HG03575 (cell line): ENCODE measurements at regions not wholly inside any gene's neighbourhood (a gene's known extent, or its start where the extent isn't known, plus 50 kb on each side); places are given as distances from the start of the nearest gene placed in this dataset.
"Not testable (repeated sequence)": the region's sequence is repeated elsewhere in the genome, so short reads cannot be mapped to it uniquely, and the experiment has no call there.

Source experiments
- ATAC-seq: cut with Tn5 transposase; IDR thresholded peaks from one replicate; pipeline ENCODE4 v1.9.1; 2021; ENCODE audit not compliant: unreplicated experiment, insufficient number of reproducible peaks, low FRiP score; ENCODE audit errors: extremely low read depth

DNA sequence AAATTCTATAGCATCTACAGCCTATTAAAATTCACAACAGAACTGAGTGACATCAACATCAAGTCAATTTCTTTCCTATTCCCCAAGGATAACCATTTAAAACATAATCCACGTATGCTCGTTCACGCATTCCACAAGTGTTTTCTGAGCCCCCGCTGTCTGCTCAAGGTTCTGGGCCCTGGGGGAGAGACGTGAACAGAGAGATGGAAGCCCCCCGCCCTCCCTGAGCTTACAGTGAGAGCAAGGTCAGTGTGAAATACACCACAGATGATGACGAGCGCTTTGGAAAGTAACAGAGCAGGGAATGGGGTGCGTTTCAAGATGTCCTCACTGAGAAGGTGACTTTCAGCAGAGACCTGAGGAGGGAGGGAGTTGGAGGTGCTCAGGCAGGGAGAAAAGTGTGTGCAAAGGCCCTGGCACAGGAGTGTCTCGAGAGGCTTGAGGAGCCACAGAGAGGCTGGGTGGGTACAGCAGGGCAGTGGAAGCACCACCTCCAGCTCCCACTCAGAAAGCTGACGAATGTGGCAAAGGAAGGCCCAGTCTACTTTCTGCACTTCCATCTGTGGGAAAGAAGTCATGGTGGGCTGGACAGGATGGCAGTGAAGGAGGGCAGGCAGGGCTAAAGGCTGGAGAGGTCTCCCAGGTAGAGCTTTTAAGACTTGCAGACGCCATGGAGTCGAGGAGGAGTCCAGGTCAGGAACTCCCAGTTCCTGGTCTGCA, 88.3 kb downstream of the DLL1 start:
- no peak for ATAC-seq

DNA sequence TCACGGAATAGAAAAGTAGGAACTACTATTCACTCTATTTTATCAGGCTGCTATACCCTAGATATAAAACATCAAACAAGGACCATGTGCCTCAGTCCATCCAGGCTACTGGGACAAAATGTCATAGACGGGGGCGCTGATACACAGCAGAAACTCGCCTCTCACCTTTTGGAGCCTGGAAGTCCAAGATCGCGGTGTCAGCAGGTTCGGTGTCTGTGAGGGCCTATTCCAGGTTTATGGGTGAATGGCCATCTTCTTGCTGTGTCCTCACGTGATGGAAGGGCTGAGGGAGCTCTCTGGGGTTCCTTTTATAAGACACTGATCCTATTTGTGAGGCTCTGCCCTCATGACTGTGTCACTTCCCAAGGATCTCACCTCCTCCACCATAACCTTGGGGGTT, 89.5 kb downstream of the DLL1 start:
- ATAC-seq: no peak

DNA sequence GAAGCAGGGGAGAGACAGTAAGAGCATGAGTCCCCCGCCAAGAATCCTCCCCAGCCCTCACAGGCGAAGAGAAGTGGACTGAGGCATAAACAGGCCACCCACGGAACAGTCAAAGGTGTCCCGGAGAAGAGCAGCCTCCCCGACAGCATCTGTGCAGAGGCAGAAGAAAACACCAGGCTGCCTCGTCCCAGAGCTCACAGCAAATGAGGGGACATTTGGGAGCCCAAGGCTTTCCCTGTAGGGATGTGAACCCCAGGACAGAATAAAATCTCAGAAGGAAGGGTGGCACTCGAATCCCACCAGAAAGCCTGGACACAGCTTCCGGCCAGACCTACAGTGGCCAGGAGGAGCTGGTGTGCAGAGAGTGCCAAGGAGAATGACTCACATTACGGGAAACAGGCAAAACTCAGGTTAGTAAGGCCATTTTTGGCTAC, 90.4 kb downstream of the DLL1 start:
- no peak for ATAC-seq

DNA sequence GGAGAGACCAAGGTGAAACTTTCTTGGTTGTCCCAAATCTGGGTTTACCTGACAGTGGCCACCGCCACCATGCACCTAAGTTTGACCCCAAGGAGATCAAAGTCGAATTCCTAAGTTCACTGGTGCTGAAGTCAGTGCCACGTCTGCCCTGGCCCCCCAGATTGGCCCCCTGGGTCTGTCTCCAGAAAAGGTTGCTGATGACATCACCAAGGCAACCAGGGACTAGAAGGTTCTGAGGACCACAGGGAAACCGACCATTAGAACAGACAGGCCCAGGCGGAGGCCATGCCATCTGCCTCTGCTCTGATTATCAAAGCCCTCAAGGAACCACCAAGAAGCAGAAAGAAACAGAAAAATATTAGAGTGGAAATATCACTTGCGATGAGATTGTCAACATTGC, 91.2 kb downstream of the DLL1 start:
- no peak for ATAC-seq

DNA sequence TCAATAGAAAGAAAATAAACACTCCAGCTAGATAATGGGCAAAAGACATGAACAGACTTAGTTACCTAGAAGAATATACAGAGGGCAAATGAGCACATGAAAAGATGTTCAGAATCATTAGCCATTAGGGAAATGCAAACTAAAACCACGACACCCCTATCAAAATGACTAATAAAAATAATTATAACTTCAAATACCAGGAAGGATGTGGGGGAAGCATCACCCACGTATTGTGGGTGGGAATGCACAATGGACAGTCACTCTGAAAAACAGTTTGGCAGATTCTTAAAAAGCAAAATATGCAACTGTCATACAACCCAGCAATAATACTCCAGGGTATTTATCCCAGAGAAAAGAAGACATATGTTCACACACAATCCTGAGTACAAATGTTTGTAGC, 92.6 kb downstream of the DLL1 start:
- ATAC-seq: no peak

DNA sequence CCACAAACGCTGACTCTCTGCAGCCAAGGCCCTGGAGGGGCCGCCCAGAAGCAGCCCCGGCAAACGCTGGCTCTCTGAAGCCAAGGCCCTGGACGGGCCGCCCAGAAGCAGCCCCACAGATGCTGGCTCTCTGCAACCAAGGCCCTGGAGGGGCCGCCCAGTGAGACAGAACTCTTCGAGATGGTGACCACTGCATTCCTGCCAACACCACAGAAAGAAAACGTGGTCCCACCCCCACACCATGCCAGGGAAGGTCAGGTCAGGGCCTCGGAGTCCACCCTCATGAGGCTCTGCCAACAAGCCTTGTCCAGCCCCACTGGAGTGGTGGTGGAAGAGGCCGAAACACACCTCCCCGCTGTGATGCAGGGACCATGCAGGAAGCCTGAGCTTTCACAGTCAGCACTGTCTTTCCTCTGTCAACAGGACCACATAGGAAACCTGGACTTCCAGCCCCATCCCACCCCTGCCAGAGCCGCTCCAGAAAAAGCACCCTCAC, 97.5 kb downstream of the DLL1 start:
- no peak for ATAC-seq

DNA sequence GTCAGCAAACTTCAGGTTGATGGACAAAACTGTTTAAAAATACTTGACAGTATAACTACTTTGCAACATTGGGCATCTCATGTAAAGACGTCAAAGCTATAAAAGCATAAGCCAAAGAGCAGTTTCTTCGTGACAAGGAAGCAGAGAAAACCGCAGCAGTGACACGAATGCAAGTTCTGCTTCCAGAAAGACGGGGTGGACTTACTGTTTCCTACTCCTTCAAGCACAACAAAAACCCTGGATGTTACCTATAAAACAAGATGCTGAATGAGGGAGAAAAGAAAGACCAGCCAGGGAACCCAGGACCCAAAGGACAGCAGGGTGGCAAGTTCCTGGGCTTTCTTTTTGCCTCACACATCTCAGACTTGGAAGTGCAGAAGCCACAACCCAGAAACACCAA, 98.0 kb downstream of the DLL1 start:
- no peak for ATAC-seq

DNA sequence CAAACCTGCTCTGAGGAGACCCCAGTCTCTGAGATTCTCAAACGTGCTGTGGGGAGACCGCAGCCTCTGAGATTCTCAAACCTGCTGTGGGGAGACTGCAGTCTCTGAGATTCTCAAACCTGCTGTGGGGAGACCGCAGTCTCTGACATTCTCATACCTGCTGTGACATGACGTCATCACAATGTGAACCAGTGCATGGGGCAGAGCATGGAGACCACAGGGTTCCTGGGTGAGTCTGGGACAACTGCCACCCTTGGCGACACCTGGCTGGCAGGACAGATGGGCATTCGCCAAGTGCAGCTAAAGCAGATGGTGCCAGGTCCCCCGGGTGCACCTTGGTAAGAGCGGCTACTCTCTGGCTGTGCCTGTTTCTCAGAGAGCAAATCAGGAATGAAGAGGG, 98.8 kb downstream of the DLL1 start:
- not testable (repeated sequence) for ATAC-seq

DNA sequence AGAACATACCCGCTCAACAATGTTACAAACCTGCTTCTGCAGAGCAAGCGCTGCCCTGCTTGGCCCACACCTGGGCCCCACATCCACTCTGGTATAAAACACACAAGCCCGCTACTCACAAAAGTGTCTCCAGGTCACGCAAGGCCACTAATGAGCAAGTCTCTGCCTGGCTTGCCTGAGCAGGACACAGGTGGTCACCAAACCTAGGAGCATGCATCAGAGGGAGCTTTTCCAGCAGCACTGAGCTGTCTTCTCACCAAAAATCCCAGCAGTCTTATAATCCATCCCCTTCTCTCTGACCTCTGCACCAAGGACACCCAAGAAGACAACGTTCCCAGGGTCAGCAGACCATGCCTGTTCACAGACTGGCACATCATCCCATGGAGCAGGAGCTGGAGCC, 100.8 kb downstream of the DLL1 start:
- ATAC-seq: no peak

DNA sequence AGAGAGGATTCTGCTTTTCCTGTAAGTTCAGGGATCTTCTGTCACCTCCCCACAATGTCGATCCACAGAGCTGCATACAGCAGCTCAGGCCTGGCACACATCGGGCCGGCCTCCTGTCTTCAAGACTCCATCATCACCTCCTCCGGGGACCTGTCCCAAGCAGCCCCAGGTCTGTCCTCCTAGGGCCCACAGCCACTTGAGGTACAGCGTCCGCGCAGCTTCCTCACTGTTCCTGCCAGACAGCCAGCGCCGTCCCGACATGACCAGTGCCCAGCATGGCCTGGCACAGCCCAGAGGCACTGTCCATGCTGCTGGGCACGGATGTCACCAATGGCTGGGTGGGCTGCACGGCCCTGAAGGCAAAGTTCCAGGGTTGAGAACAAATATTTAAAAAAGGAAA, 101.6 kb downstream of the DLL1 start:
- ATAC-seq: no peak

DNA sequence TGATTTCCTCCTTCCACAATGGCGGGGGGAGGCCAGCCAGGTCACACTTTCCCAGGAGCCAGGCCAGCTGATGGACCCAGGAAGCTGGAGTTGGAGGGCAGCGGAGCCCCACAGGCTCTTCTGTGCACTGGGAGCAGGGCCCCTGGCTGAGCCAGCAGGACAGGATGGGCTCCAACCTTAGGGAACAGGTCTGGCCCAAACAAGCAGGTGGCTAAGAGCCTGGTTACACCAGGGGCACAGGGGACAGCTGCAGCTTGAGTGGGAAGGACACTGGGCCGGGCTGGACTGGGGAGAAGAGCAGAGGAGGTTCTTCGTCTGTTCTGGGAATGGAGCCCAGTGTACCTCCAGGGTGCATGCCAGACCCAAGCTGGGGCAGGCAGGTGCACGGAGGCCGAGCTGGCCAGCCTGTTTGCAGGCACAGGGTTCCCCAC, 102.3 kb downstream of the DLL1 start:
- ATAC-seq: no peak

DNA sequence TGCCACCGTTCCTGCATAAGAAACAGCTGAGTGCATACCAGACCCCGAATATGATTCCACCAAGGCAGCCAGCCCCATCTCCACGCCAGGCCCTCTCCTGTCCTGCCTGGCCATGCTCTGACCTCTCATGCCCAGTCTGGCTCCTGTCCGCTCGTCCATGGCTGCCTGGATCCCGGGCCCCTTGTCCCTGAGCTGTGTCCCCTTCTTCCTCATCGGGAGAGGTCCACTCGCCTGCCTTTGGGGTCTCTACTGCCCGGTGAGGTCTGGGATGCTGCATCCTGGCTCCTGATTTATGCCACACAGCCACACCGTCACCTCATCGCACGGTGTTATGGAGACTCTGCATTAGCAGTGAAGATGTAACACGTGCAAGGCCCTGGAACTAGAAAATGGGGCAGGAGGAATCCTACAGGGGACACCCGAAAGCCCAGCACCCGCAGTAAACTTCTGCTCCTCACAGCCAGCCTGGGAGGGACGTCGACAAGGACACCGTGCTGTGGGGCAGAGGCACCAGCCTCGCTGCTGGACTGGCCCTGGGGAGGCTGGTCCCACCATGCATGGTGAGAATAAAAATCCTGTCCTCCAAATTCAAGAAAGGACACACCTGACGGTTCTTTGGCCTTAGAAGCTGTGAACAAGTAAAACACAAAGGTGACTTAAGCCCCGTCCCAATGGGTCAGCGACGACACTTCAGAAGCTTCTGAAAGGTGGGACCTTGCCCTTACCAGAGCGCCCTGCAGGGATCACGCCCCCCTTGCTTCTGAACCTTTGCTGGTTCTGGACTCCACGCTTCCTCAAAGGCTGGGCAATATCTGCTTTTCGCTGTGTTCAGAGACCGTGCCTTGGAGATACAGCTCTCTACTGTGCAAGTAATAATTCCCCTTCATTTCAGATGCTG, 103.0 kb downstream of the DLL1 start:
- no peak for ATAC-seq

DNA sequence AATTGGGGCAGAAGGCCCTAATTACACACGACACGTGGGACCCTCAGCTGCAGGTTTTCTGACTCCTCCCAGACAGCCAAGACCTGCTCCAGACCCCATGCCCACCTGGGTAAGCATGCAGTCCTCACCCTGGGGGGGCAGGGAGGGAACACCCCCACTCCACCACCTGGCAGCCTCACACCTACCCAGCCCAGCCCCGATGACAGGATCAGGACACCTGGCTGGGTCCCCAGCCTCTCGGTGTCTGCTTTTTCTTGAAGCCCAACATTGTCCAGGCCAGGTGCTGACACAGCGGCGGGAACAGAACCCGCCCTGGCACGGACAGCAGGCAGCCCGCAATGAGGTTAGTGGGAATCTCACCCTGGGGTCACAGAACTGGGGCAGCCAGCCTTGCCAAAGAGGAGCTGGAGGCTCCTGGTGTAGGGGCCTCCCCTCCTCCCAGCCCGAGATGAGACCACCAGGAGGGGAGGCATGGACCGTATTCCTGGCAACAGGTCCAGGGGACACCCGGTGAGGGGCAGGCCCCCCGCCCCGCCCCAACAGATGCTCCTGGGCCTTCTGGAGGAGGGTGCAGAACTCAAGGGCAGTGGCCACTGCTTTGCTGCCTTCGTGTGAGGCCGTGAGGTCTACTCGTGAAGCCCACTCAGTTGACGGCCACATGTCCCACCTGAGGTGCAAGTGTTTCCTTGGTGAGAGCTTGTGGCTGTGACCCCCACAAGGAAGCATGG, 103.8 kb downstream of the DLL1 start:
- ATAC-seq: no peak

DNA sequence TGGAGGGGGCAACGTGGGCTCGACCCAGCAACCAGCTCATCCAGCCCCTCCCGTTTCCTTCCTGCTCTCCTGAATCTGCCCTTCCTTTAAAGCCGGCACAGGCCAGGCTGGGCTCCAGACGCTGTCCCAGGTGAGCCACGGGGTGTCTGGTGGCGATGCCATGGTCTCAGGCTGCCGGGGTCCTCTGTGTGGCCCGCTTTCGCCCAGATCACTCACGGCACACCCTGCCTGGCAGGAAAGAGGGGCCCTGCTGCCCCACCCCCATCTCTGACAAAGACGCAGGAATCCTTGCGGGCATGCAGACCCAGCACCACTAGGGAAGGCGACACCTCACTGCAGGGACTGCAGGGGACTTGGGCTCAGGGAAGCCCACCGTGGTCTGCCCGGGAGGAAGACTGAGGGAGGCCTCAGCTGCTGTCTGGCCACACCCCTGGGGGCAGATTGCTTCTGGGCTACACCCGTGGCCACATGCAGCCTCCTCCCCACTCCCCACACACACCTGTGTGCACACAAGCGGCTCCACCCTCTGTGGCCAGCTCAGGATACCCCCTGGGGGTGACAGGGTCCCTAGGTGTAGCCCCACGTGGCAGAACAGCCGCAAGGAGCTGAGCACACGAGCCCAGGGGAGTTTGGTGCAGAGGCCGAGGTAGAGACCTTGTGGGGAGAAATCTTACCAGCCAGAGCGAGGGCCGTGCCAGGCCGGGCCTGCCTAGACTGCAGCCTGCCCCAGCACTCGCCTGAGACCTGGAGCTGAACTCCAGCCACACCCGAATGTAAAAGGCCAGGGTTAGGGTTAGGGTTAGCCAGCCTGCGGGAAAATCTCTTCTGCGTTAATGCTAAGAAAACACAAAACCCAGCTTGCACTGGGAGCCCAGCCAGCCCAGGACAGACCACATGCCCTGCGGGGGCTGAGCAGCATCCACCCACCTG, 104.6 kb downstream of the DLL1 start:
- no peak for ATAC-seq

DNA sequence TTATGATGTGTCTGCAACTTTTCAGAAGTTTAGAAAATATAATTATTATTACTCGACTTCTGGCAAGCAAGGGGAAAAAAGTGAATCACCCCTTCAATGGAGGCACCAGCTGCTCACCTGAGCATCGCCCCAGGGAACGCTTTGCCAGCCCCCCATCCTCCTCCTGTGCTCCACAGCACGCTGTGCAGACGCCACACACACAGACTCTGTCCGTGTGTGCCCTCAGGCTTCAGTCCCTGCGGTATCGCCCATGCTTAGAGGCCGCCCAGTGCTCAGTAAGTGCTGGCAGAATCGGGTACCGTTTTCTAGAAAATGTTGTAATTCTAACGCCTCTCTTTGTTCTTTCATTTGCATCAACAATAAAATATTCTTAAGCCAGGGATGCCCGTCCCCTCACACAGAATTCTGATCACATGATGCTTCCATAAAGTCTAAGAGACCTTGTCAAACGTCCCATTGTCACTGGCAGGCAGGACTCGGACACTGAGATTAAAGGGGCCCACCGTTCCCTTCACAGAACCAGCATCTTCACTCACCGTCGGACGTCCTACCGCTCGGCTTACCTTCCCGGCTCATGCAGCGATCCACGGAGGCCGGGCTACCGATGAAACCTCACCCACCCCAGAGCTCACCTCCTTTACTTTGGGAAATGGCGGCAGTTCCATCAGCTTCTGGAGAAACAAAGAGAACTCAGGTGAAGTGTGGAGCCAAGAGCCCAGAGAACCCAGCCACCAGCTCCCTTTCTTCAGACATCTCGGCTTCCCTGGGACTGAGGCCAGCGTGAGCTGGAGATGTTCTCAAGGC, 105.5 kb downstream of the DLL1 start:
- no peak for ATAC-seq

DNA sequence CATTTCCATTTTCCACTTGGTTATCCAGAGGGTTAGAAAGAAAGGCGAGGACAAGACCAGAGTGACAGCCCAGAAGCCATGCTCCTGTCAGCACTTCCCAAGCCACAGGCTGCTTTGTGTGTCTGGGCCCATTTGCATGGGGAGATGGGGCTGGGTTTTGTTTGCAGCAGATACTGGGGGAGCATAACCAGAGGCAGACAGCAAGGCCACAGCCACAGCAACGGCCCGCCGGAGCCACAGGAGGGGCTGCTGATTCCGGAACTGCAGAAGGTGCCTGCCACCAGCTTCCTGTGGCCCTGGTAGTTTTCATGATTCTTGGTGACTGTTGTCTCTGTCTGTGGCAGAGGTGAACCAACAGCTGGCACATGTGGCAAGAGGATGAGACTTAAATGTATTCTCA, 106.6 kb downstream of the DLL1 start:
- ATAC-seq: no peak

DNA sequence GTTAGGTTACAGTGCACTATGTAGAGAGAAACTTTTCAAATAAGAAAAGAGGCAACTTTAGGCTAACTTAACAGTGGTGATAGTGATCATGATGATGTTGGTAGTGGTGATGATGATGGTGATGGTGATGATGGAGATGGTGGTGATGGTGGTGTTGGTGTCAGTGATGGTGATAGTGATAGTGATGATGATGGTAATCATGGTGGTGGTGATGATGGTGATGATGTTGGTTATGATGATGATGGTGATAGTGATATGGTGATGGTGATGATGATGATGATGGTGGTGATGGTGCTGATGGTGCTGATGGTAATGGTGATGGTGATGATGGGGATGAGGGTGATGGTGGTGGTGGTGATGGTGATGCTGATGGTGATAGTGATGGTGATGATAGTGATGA, 107.4 kb downstream of the DLL1 start:
- ATAC-seq: no peak

DNA sequence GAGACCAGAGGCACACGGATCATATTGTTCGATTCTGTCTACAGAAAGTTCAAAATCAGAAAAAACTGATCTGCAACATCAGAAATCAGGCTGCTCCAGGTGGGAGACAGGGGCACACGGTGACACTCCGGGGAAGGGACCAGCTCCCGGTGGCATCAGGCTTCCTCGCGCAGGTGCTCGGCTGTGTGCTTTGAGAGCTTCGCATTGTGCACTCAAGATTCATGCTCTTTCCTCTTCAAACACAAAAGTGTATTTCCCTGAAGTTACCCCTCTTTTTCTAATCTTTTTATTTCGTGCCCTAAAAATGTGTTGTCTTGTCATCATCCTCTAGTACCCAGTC, 108.1 kb downstream of the DLL1 start:
- ATAC-seq: no peak
